Adipocyte (in vitro differentiated cells): ENCODE measurements at regions not wholly inside any gene's neighbourhood (a gene's known extent, or its start where the extent isn't known, plus 50 kb on each side); places are given as distances from the start of the nearest gene placed in this dataset.
"Not testable (repeated sequence)": the region's sequence is repeated elsewhere in the genome, so short reads cannot be mapped to it uniquely, and the experiment has no call there.

ENCODE experiments used
- DNase-seq: peaks from one replicate; pipeline ENCODE4 v3.0.0-alpha.2; 2015; ENCODE audit warnings: low read depth
- H3K27me3 ChIP-seq: replicated peaks from 2 replicates; pipeline ENCODE4 v1.7.0; 2013; ENCODE audit warnings: mild to moderate bottlenecking, low read length, moderate library complexity; ENCODE audit not compliant: control insufficient read depth, insufficient read depth
- H3K36me3 ChIP-seq: 2 replicates; pipeline ENCODE4 v1.7.0; 2013; ENCODE audit warnings: low read length, mild to moderate bottlenecking, moderate library complexity; ENCODE audit not compliant: control insufficient read depth, insufficient read depth, severe bottlenecking
- H3K4me1 ChIP-seq: 2 replicates; pipeline ENCODE4 v1.7.0; 2013; ENCODE audit warnings: mild to moderate bottlenecking, low read length, moderate library complexity; ENCODE audit not compliant: control insufficient read depth, insufficient read depth
- H3K4me3 ChIP-seq: 2 replicates; pipeline ENCODE4 v1.7.0; 2013; ENCODE audit warnings: mild to moderate bottlenecking, low read length, moderate library complexity
- H3K9ac ChIP-seq: 2 replicates; pipeline ENCODE4 v1.7.0; 2013; ENCODE audit warnings: mild to moderate bottlenecking, low read length, moderate library complexity
- H3K9me3 ChIP-seq: 2 replicates; pipeline ENCODE4 v1.7.0; 2013; ENCODE audit warnings: mild to moderate bottlenecking, low read length, moderate library complexity; ENCODE audit not compliant: control insufficient read depth

DNA sequence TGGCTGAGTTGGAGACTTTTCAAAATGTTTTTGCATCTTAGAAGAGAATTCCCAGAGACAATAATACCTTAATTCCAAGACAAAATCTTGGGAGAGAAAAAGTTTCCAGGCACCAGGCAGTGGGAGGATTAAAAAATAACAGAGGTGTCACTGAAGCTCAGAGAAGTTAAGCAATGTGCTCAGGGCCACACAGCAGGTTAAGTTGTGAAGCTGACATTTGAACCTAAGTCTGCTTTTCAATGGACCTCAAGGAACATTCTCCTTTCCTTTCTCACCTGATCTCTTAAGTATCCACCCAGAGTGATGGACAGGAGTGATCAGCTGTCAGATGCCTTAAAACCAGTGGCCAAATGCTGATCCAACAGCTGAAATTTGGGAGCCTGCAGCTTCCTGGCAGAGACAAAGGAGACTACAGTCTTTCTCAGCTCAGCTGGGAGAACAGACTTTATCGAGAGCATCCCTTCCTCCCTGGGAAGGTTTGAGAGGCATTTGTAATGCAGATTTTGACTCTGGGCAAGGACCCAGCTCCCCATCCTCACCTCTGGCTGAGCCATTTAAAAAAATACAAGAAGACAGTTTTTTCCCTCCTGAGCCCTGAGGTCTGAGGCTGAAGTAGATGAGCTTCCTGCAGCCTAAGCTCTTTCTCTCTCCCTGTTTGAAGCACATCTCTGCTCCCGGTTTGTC lies 174.9 kb upstream of the RPH3A start:
- DNase-seq: no peak
- Histone ChIP-seq H3K36me3 (no peaks in the 10 kb centered on the region), H3K9me3 (peaks cover 4% of the 10 kb centered on the region), H3K4me1 (no peaks in the 10 kb centered on the region), H3K27me3 (peaks cover 19% of the 10 kb centered on the region), H3K4me3 (no peak overlapping the region), H3K9ac (no peak overlapping the region)

DNA sequence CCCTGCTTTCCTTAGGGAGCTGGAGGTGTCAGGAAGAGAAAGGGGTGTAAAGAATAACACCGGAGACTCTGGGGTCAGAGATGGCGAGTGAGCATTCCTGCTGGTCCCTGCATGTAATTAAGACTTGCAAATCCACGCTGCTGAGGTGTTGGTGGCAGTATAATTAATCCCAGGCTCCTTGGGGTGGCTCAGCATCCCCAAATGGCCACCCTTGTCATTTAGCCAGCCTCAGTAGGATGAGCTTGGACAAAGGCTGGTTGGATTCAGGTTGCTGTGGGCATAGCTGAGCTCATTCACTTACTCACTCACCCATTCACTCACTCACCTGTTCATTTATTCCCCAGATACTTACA lies 174.4 kb upstream of the RPH3A start:
- Histone ChIP-seq H3K9me3 (peaks cover 4% of the 10 kb centered on the region), H3K36me3 (no peaks in the 10 kb centered on the region), H3K4me1 (no peaks in the 10 kb centered on the region), H3K27me3 (peaks cover 19% of the 10 kb centered on the region), H3K4me3 (no peak overlapping the region), H3K9ac (no peak overlapping the region)
- DNase-seq: no peak

DNA sequence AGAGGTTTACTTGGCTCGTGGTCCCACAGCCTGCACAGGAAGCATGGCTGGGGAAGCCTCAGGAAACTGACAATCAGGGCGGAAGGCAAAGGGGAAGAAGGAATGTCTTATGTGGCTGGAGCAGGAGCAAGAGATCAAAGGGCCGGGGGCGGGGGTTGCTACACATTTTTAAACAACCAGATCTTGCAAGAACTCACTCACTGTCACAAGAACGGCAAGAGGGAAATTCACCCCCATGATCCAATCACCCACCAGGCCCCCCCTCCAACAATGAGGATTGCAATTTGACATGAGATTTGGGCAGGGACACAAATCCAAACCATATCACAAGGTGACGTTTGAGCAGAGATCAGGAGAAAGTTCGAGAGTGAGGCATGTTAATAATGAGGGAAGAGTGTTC lies 163.7 kb upstream of the RPH3A start:
- DNase-seq: no peak
- Histone ChIP-seq H3K27me3 (no peaks in the 10 kb centered on the region), H3K9ac (no peak overlapping the region), H3K4me3 (no peak overlapping the region), H3K4me1 (no peaks in the 10 kb centered on the region), H3K9me3 (peaks cover 6% of the 10 kb centered on the region), H3K36me3 (no peaks in the 10 kb centered on the region)

- H3K9me3 ChIP-seq: peaks cover 11% of the 10 kb centered on the region
- H3K9ac ChIP-seq, H3K36me3 ChIP-seq, H3K4me1 ChIP-seq, DNase-seq, H3K4me3 ChIP-seq, H3K27me3 ChIP-seq: not testable (repeated sequence)
Observed at GRCh38 chr12:112631974-112632373, 159.6 kb upstream of the RPH3A start.

- Histone ChIP-seq H3K27me3 (no peaks in the 10 kb centered on the region), H3K4me3 (no peak overlapping the region), H3K9ac (no peak overlapping the region), H3K36me3 (no peaks in the 10 kb centered on the region), H3K4me1 (no peaks in the 10 kb centered on the region), H3K9me3 (peaks cover 11% of the 10 kb centered on the region)
- DNase-seq: no peak
Observed at GRCh38 chr12:112635036-112635435, 156.5 kb upstream of the RPH3A start.

- Histone ChIP-seq H3K4me3 (no peak overlapping the region), H3K9ac (no peak overlapping the region), H3K9me3 (peaks cover 6% of the 10 kb centered on the region), H3K4me1 (no peaks in the 10 kb centered on the region), H3K27me3 (peaks cover 5% of the 10 kb centered on the region), H3K36me3 (no peaks in the 10 kb centered on the region)
- no peak for DNase-seq
Observed at GRCh38 chr12:112638420-112638819, 153.1 kb upstream of the RPH3A start.

- no peak overlapping the region for H3K4me3 ChIP-seq
- no peak for DNase-seq
- H3K9ac ChIP-seq: no peak overlapping the region
- peaks cover 5% of the 10 kb centered on the region for H3K9me3 ChIP-seq
- H3K36me3 ChIP-seq: no peaks in the 10 kb centered on the region
- H3K27me3 ChIP-seq: peaks cover 11% of the 10 kb centered on the region
- no peaks in the 10 kb centered on the region for H3K4me1 ChIP-seq
Observed at GRCh38 chr12:112645586-112645985, 146.0 kb upstream of the RPH3A start.

DNA sequence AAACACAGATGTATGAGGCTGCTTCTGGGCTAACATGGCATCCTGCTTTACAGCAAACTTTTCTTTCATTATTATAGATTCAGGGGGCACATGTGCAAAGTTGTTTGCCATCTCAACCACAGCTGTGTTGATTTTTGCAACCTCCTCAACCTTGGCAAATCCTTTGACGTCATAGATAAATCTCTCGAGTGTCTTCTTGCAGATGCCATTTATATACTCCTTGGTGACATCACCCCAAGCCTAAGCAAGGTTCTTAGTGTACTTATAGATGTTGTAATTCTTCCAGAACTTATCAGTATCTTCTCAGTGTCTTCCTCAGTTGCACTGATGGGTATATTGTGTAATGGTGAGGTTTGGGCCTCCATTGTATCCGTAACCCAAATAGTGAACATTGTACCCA lies 135.4 kb upstream of the RPH3A start:
- Histone ChIP-seq H3K4me3 (no peak overlapping the region), H3K27me3 (peaks cover 2% of the 10 kb centered on the region), H3K9ac (no peak overlapping the region), H3K9me3 (peaks cover 3% of the 10 kb centered on the region), H3K4me1 (no peaks in the 10 kb centered on the region), H3K36me3 (no peaks in the 10 kb centered on the region)
- DNase-seq: no peak

GRCh38 chr12:112664569-112664968 lies 127.0 kb upstream of the RPH3A start:
- H3K27me3 ChIP-seq: peaks cover 6% of the 10 kb centered on the region
- H3K36me3 ChIP-seq: no peaks in the 10 kb centered on the region
- no peak overlapping the region for H3K4me3 ChIP-seq
- peak; percentile 4 for DNase-seq
- no peaks in the 10 kb centered on the region for H3K4me1 ChIP-seq
- H3K9me3 ChIP-seq: no peaks in the 10 kb centered on the region
- H3K9ac ChIP-seq: no peak overlapping the region

- no peak for DNase-seq
- no peaks in the 10 kb centered on the region for H3K36me3 ChIP-seq
- peaks cover 6% of the 10 kb centered on the region for H3K27me3 ChIP-seq
- no peak overlapping the region for H3K9ac ChIP-seq
- no peaks in the 10 kb centered on the region for H3K4me1 ChIP-seq
- H3K9me3 ChIP-seq: no peaks in the 10 kb centered on the region
- H3K4me3 ChIP-seq: no peak overlapping the region
Observed at GRCh38 chr12:112665958-112666357, 125.6 kb upstream of the RPH3A start.

GRCh38 chr12:112671564-112671963 lies 120.0 kb upstream of the RPH3A start:
- H3K9ac ChIP-seq: no peak overlapping the region
- DNase-seq: no peak
- peaks cover 7% of the 10 kb centered on the region for H3K4me1 ChIP-seq
- no peaks in the 10 kb centered on the region for H3K36me3 ChIP-seq
- H3K9me3 ChIP-seq: no peaks in the 10 kb centered on the region
- peaks cover 22% of the 10 kb centered on the region for H3K27me3 ChIP-seq
- H3K4me3 ChIP-seq: no peak overlapping the region

DNA sequence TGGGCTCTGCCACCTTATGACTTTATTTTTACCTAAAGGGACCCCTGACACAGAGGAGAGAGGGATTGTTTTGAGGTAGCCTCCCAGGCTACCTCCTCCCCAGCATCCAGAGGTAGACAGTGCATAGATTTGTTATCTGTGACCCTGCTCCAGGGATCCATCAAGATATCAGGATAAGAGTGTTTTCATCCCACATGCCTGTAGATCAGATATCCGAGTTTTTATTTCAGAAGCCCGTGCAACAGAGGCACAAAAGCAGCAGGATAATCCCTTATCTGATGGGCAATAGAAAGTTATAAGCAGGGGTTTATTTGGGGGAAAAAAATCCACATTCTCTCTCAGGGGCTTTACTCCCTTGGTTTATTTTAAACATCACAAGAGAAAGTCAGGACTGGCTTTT lies 117.0 kb upstream of the RPH3A start:
- Histone ChIP-seq H3K4me3 (no peak overlapping the region), H3K36me3 (no peaks in the 10 kb centered on the region), H3K9ac (no peak overlapping the region), H3K4me1 (peaks cover 9% of the 10 kb centered on the region), H3K27me3 (peaks cover 22% of the 10 kb centered on the region), H3K9me3 (no peaks in the 10 kb centered on the region)
- DNase-seq: no peak
